DND-41 (cell line): ENCODE measurements at regions not wholly inside any gene's neighbourhood (a gene's known extent, or its start where the extent isn't known, plus 50 kb on each side); places are given as distances from the start of the nearest gene placed in this dataset.

Experiments
- ATAC-seq: fragments of 200-7000 bp; cut with Tn5 transposase; 3 replicates; pipeline ENCODE4 v1.9.1; 2021; ENCODE audit warnings: low read depth; ENCODE audit not compliant: insufficient read depth
- DNase-seq: peaks from one replicate; pipeline ENCODE4 v3.0.0-alpha.2; 2020
- H2AFZ ChIP-seq: 2 replicates; pipeline ENCODE4 v1.6.0; 2012; ENCODE audit warnings: low read depth, low read length
- H3K27ac ChIP-seq: 2 replicates; pipeline ENCODE4 v1.5.1; 2012; ENCODE audit warnings: low read length, inconsistent platforms
- H3K27me3 ChIP-seq: fragments of 200-600 bp; sonication (generic); 2 replicates; pipeline ENCODE4 v1.6.0; 2012; ENCODE audit warnings: low read length, mild to moderate bottlenecking, inconsistent platforms; ENCODE audit not compliant: insufficient read depth, poor library complexity
- H3K36me3 ChIP-seq: 2 replicates; pipeline ENCODE4 v1.5.1; 2012; ENCODE audit warnings: low read length, inconsistent platforms; ENCODE audit not compliant: insufficient read depth
- H3K4me1 ChIP-seq: 2 replicates; pipeline ENCODE4 v1.5.1; 2012; ENCODE audit warnings: mild to moderate bottlenecking, low read length; ENCODE audit not compliant: insufficient read depth
- H3K4me2 ChIP-seq: 2 replicates; pipeline ENCODE4 v1.6.0; 2012; ENCODE audit warnings: mild to moderate bottlenecking, moderate library complexity, low read length, inconsistent platforms; ENCODE audit not compliant: insufficient read depth
- H3K4me3 ChIP-seq, 2 experiments: fragments of 200-600 bp in 1 of 2; shearing (Covaris generic) in 1 of 2; 2 replicates each; pipeline ENCODE4 v1.5.1; 2012 to 2016; ENCODE audit warnings: inconsistent platforms in 2 of 2, low read length in 2 of 2, mild to moderate bottlenecking in 2 of 2, low read depth in 1 of 2, moderate library complexity in 1 of 2
- H3K79me2 ChIP-seq: 2 replicates; pipeline ENCODE4 v1.6.0; 2012; ENCODE audit warnings: low read length, inconsistent platforms; ENCODE audit not compliant: insufficient read depth
- H3K9ac ChIP-seq: 2 replicates; pipeline ENCODE4 v1.6.0; 2012; ENCODE audit warnings: low read depth, mild to moderate bottlenecking, inconsistent platforms, low read length, moderate library complexity
- H3K9me3 ChIP-seq: 2 replicates; pipeline ENCODE4 v1.5.1; 2012; ENCODE audit warnings: low read length, moderate library complexity, mild to moderate bottlenecking, inconsistent platforms; ENCODE audit not compliant: insufficient read depth, severe bottlenecking
- H4K20me1 ChIP-seq: 2 replicates; pipeline ENCODE4 v1.6.0; 2012; ENCODE audit warnings: low read length; ENCODE audit not compliant: insufficient read depth
- EZH2 ChIP-seq: IDR thresholded peaks from 3 replicates; pipeline ENCODE4 v1.6.1; 2012; ENCODE audit warnings: borderline replicate concordance, low read depth, mild to moderate bottlenecking, moderate library complexity, low read length, inconsistent platforms; ENCODE audit not compliant: severe bottlenecking
- TF ChIP-seq, protein P1 (sequence below): IDR thresholded peaks from 2 replicates; pipeline ENCODE4 v1.5.1; 2012; ENCODE audit warnings: borderline replicate concordance, low read length, moderate library complexity, mild to moderate bottlenecking; ENCODE audit not compliant: poor library complexity, severe bottlenecking; ENCODE audit errors: extremely low read depth

DNA sequence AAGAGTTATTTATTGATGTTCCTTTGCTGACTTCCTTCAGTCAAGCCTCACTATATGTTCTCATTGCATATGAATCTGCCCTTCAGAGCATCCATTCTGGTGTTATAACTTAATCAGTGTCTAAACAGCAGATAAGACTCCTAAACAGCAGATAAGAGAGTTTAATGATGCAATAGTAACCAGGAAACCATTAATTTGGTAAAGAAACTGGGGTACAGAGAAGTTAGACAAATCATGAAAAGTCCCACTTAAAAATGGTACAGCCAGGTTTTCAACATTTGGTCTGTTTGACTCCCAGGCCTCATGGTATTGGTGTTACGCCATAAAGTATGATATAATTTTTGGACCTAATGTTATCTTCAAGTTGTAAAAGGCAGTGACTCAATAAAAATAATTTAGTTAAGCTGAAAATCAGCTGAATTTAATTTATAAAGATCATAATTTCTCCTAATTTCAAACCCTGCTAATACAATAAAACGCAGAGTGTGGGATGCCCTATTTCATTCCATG, 127.4 kb upstream of the DST start:
- no peak overlapping the region for H3K9ac ChIP-seq
- H4K20me1 ChIP-seq, result no peaks in the 10 kb centered on the region

DNA sequence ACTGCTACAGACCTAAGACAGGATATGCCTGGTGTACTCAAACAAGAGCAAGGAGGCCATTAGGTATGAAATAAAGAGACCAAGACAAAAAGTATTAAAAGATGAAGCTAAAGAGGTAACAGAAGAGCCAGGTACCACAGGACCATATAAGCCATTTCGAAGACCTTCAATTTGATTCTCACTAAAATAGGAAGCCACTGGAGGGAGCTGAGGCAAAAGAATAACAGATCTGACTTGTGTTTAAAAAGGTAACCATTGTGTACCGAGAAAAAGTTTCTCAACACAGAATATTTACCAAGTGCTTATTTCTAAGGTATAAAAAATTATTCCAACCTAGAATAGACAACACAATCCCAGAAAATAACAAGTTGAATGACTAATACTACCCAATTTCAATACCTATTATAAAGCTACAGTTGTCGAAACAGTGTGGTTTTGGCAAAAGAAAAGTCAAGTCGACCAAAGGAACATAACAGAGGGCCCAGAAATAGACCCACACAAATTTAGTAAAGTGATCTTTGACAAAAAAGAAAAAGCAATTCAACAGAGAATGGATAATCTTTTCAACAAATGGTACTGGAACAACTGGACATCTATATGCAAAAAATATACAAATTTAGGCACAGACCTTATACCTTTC, 125.3 kb upstream of the DST start:
- H3K79me2 ChIP-seq, result no peaks in the 10 kb centered on the region
- H3K4me3 ChIP-seq, result no peak overlapping the region
- no peak for DNase-seq
- no peak for ATAC-seq
- H3K9me3 ChIP-seq, result no peaks in the 10 kb centered on the region
- TF ChIP-seq EZH2, result no peak
- TF ChIP-seq, protein P1, sequence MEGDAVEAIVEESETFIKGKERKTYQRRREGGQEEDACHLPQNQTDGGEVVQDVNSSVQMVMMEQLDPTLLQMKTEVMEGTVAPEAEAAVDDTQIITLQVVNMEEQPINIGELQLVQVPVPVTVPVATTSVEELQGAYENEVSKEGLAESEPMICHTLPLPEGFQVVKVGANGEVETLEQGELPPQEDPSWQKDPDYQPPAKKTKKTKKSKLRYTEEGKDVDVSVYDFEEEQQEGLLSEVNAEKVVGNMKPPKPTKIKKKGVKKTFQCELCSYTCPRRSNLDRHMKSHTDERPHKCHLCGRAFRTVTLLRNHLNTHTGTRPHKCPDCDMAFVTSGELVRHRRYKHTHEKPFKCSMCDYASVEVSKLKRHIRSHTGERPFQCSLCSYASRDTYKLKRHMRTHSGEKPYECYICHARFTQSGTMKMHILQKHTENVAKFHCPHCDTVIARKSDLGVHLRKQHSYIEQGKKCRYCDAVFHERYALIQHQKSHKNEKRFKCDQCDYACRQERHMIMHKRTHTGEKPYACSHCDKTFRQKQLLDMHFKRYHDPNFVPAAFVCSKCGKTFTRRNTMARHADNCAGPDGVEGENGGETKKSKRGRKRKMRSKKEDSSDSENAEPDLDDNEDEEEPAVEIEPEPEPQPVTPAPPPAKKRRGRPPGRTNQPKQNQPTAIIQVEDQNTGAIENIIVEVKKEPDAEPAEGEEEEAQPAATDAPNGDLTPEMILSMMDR, result no peak
- H3K4me1 ChIP-seq, result no peaks in the 10 kb centered on the region
- no peak overlapping the region for H3K4me2 ChIP-seq
- H3K9ac ChIP-seq, result no peak overlapping the region
- H4K20me1 ChIP-seq, result no peaks in the 10 kb centered on the region
- H3K27ac ChIP-seq, result no peak overlapping the region
- H3K36me3 ChIP-seq, result no peaks in the 10 kb centered on the region
- no peaks in the 10 kb centered on the region for H3K27me3 ChIP-seq
- no peak overlapping the region for H2AFZ ChIP-seq

More for the DNA sequence above, 127.4 kb upstream of the DST start:
- H3K27ac ChIP-seq, result no peak overlapping the region
- H2AFZ ChIP-seq, result no peak overlapping the region
- no peaks in the 10 kb centered on the region for H3K36me3 ChIP-seq
- no peaks in the 10 kb centered on the region for H3K27me3 ChIP-seq
- ATAC-seq, result no peak
- H3K4me3 ChIP-seq, result no peak overlapping the region
- no peaks in the 10 kb centered on the region for H3K9me3 ChIP-seq
- DNase-seq, result no peak
- no peaks in the 10 kb centered on the region for H3K4me1 ChIP-seq
- H3K79me2 ChIP-seq, result no peaks in the 10 kb centered on the region
- H3K4me2 ChIP-seq, result no peak overlapping the region
- TF ChIP-seq, protein P1, result no peak
- TF ChIP-seq EZH2, result no peak

DNA sequence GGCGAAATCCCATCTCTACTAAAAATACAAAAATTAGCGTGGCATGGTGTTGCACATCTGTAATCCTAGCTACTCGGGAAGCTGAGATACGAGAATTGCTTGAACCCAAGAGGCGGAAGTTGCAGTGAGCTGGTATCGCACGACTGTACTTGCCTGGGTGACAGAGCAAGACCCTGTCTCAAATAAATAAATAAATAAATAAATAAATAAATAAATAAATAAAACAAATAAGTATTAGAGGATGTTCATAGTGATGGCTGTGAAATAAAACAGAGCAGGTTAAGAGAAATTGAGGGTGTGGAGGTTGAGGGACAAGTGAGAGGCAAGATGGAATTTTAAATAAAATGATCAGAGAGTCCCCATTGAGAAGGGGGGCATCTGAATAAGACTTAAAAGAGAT, 124.7 kb upstream of the DST start:
- TF ChIP-seq EZH2, result no peak
- TF ChIP-seq, protein P1, result no peak
- Histone ChIP-seq H3K36me3 (no peaks in the 10 kb centered on the region), H2AFZ (no peak overlapping the region), H3K4me3 (no peak overlapping the region), H4K20me1 (no peaks in the 10 kb centered on the region), H3K9me3 (no peaks in the 10 kb centered on the region), H3K27ac (no peak overlapping the region), H3K9ac (no peak overlapping the region), H3K27me3 (no peaks in the 10 kb centered on the region), H3K79me2 (no peaks in the 10 kb centered on the region), H3K4me2 (no peak overlapping the region), H3K4me1 (no peaks in the 10 kb centered on the region)
- DNase-seq, result no peak
- no peak for ATAC-seq
